SK-N-SH treated with all-trans-retinoic acid at 6 μM for 48 hours (cell line): ENCODE measurements at regions not wholly inside any gene's neighbourhood (a gene's known extent, or its start where the extent isn't known, plus 50 kb on each side); places are given as distances from the start of the nearest gene placed in this dataset.

Experiments used
- ATAC-seq: fragments of 200-7000 bp; cut with Tn5 transposase; 3 replicates; pipeline ENCODE4 v1.9.1; 2020; ENCODE audit warnings: mild to moderate bottlenecking, moderate library complexity
- OSR1 ChIP-seq: fragments of 250-450 bp; sonication (Bioruptor Pico); IDR thresholded peaks from 2 replicates; pipeline ENCODE4 v1.8.0; 2022; ENCODE audit warnings: moderate library complexity, mild to moderate bottlenecking, inconsistent platforms

GRCh38 chr15:61281328-61281727, 52.2 kb upstream of the RORA start:
- TF ChIP-seq OSR1 (CRISPR knock-in tag): no peak
- no peak for ATAC-seq
